ENCODE measurements at regions not wholly inside any gene's neighbourhood (a gene's known extent, or its start where the extent isn't known, plus 50 kb on each side); places are given as distances from the start of the nearest gene placed in this dataset.
"Not testable (repeated sequence)": the region's sequence is repeated elsewhere in the genome, so short reads cannot be mapped to it uniquely, and the experiment has no call there.

DNA sequence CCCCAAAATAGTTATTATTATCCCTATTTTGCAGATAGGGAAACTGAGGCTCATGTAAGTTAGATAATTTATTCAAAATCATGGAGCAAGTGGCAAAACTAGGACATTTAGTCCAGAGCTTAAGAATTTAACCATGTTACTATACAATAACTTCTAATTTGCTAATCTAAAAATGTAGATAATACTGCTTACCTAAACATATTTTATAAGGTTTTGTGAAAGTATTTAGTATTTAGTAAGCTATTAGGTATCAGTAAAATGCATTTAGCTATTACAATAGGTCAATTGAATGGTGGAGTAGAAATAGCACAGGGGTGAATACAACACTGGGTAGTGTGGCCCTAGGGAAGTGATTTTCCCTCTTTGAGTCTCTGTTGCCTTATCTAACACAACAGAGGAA, 648.3 kb downstream of the KIF4B start:
- Histone ChIP-seq H3K4me3 (ENCODE audit: low read depth, low read length) (no peak overlapping the region), H3K27ac (no peak overlapping the region), H3K36me3 (no peaks in the 10 kb centered on the region), H3K27me3 (ENCODE audit: insufficient read depth, low read depth, severe bottlenecking) (no peaks in the 10 kb centered on the region), H3K9me3 (ENCODE audit: severe bottlenecking) (no peaks in the 10 kb centered on the region)
- TF ChIP-seq, protein P1, sequence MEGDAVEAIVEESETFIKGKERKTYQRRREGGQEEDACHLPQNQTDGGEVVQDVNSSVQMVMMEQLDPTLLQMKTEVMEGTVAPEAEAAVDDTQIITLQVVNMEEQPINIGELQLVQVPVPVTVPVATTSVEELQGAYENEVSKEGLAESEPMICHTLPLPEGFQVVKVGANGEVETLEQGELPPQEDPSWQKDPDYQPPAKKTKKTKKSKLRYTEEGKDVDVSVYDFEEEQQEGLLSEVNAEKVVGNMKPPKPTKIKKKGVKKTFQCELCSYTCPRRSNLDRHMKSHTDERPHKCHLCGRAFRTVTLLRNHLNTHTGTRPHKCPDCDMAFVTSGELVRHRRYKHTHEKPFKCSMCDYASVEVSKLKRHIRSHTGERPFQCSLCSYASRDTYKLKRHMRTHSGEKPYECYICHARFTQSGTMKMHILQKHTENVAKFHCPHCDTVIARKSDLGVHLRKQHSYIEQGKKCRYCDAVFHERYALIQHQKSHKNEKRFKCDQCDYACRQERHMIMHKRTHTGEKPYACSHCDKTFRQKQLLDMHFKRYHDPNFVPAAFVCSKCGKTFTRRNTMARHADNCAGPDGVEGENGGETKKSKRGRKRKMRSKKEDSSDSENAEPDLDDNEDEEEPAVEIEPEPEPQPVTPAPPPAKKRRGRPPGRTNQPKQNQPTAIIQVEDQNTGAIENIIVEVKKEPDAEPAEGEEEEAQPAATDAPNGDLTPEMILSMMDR (IDR thresholded peaks at IDR 0.05; ENCODE audit: low read depth, low read length) = no peak
- DNase-seq = no peak

- Histone ChIP-seq H3K36me3 (no peaks in the 10 kb centered on the region), H3K9me3 (ENCODE audit: severe bottlenecking) (no peaks in the 10 kb centered on the region), H3K27ac (no peak overlapping the region), H3K4me3 (ENCODE audit: low read depth, low read length) (no peak overlapping the region), H3K27me3 (ENCODE audit: insufficient read depth, low read depth, severe bottlenecking) (no peaks in the 10 kb centered on the region)
- TF ChIP-seq, protein P1 (IDR thresholded peaks at IDR 0.05; ENCODE audit: low read depth, low read length) = no peak
- DNase-seq = no peak
Measured at GRCh38 chr5:155665361-155665760, 651.8 kb downstream of the KIF4B start.

DNA sequence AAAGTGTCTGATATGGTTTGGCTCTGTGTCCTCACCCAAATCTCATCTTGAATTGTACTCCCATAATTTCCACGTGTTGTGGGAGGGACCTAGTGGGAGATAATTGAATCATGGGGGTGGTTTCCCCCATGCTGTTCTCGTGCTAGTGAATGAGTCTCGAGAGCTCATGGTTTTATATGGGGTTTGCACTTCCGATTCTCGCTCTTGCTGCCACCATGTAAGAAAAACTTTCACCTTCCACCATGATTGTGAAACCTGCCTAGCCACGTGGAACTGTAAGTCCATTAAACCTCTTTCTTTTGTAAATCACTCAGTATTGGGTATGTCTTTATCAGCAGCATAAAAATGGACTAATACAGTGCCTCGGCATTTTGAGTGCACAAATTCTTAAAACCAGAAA, 655.0 kb upstream of the SGCD start:
- H3K27ac ChIP-seq; DNase-seq; H3K27me3 ChIP-seq (ENCODE audit: insufficient read depth, low read depth, severe bottlenecking); H3K9me3 ChIP-seq (ENCODE audit: severe bottlenecking); H3K4me3 ChIP-seq (ENCODE audit: low read depth, low read length); H3K36me3 ChIP-seq: not testable (repeated sequence)

DNA sequence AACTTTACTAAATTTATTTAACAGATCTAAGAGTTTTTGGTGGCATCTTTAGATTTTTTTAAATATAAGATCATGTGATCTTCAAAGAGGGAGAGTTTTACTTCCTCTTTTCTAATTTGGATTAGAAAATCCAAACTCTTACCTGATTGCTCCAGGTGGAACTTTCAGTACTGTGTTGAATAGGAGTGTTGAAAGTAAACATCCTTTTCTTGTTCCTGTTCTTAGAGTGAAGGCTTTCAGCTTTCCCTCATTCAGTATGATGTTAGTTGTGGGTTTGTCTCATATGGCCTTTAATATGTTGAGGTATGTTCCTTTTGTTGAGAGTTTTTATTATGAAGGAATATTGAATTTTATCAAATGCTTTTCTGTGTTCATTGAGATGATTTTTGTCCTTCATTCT, 650.0 kb upstream of the SGCD start:
- H3K27me3 ChIP-seq (ENCODE audit: insufficient read depth, low read depth, severe bottlenecking) = no peaks in the 10 kb centered on the region
- TF ChIP-seq, protein P1 (IDR thresholded peaks at IDR 0.05; ENCODE audit: low read depth, low read length) = no peak

GRCh38 chr5:155678371-155678770, 648.6 kb upstream of the SGCD start:
- TF ChIP-seq, protein P1 (IDR thresholded peaks at IDR 0.05; ENCODE audit: low read depth, low read length) = no peak
- Histone ChIP-seq H3K36me3 (no peaks in the 10 kb centered on the region), H3K9me3 (ENCODE audit: severe bottlenecking) (no peaks in the 10 kb centered on the region), H3K4me3 (ENCODE audit: low read depth, low read length) (no peak overlapping the region), H3K27me3 (ENCODE audit: insufficient read depth, low read depth, severe bottlenecking) (no peaks in the 10 kb centered on the region), H3K27ac (no peak overlapping the region)
- DNase-seq = no peak

More for the DNA sequence above, 650.0 kb upstream of the SGCD start:
- Histone ChIP-seq H3K4me3 (ENCODE audit: low read depth, low read length) (no peak overlapping the region), H3K36me3 (no peaks in the 10 kb centered on the region), H3K27ac (no peak overlapping the region), H3K9me3 (ENCODE audit: severe bottlenecking) (no peaks in the 10 kb centered on the region)
- no peak for DNase-seq

DNA sequence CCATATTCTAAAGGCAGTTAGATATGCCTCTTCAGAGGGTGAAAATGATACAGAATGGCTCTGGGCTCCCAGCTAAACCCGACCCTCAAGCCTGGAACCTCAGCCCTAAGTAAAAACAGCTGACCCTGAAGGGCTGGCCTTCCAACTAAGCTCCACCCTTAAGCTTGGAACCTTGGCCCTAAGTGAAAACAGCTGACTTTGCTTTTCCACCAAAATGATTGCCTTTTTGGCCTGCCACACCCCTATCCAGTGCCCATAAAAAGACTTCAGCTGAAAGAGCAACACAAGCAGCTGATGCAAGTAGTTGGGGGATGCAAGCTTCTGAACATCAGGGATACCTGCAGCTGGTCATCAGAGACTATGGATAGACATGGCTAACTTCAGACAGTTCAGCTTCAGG, 647.4 kb upstream of the SGCD start:
- Histone ChIP-seq H3K27ac (no peak overlapping the region), H3K9me3 (ENCODE audit: severe bottlenecking) (no peaks in the 10 kb centered on the region), H3K4me3 (ENCODE audit: low read depth, low read length) (no peak overlapping the region), H3K36me3 (no peaks in the 10 kb centered on the region), H3K27me3 (ENCODE audit: insufficient read depth, low read depth, severe bottlenecking) (no peaks in the 10 kb centered on the region)
- no peak for DNase-seq
- TF ChIP-seq, protein P1 (IDR thresholded peaks at IDR 0.05; ENCODE audit: low read depth, low read length) = no peak

Data from WERI-Rb-1 (cell line).